ENCODE measurements at regions not wholly inside any gene's neighbourhood (a gene's known extent, or its start where the extent isn't known, plus 50 kb on each side); places are given as distances from the start of the nearest gene placed in this dataset.

DNA sequence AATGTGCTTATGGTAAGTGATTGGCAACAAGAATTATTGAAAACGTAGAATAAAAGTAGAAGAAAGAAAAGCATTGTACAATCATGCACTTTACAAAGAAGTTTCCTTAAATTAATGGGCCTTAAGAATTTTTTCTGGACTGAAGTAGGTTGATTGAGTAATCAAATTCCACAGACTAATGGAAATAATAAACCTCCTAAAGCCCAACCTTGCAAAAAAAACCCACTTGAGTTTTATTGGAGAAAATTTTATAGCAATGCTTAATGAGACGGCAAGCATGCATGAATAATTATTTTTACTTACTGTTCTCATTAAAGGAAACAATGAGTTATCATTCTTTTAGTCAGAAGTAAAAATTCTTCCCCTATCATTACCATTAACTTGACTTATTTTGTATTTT lies 676.1 kb upstream of the C9orf72 start:
- Histone ChIP-seq H2AFZ (ENCODE audit: low read length) (no peak overlapping the region), H2BK12ac (ENCODE audit: insufficient read length, low read depth, low read length) (no peak overlapping the region), H3K27me3 (ENCODE audit: insufficient read depth, low read length) (no peaks in the 10 kb centered on the region), H3K23ac (ENCODE audit: insufficient read length, low read depth, low read length) (no peak overlapping the region), H4K8ac (replicated peaks; ENCODE audit: insufficient read length, low read depth, low read length) (no peak overlapping the region), H4K20me1 (ENCODE audit: control insufficient read depth, insufficient read depth, insufficient read length) (no peaks in the 10 kb centered on the region), H3K4me2 (ENCODE audit: insufficient read depth, insufficient read length, low read length) (no peak overlapping the region), H2BK20ac (ENCODE audit: low read depth, low read length, poor library complexity, severe bottlenecking) (no peak overlapping the region), H3K79me2 (ENCODE audit: insufficient read depth, low read length) (no peaks in the 10 kb centered on the region), H3K4ac (ENCODE audit: low read depth, low read length) (no peak overlapping the region), H4K5ac (ENCODE audit: insufficient read length, low read depth, low read length) (no peak overlapping the region), H3K14ac (ENCODE audit: insufficient read depth, low read length) (no peak overlapping the region), H3K18ac (ENCODE audit: insufficient read length, low read depth, low read length) (no peak overlapping the region), H3K27ac (ENCODE audit: insufficient read length, low read depth, low read length) (no peak overlapping the region), H4K91ac (ENCODE audit: insufficient read length, low read depth, low read length) (no peak overlapping the region), H2AK5ac (ENCODE audit: insufficient read length, low read length) (no peak overlapping the region), H2BK5ac (ENCODE audit: insufficient read length, low read length) (no peak overlapping the region), H2BK15ac (ENCODE audit: low read depth, low read length) (no peak overlapping the region), H3K79me1 (ENCODE audit: insufficient read depth, low read depth, low read length, poor library complexity, severe bottlenecking) (no peaks in the 10 kb centered on the region), H3K56ac (ENCODE audit: insufficient read length, low read depth, low read length) (no peak overlapping the region), H2BK120ac (ENCODE audit: low read depth, low read length, poor library complexity, severe bottlenecking) (no peak overlapping the region), H3K9ac (ENCODE audit: extremely low read depth, insufficient read length, low read length) (no peak overlapping the region), H3K4me1 (ENCODE audit: insufficient read depth, low read length) (no peaks in the 10 kb centered on the region), H3K9me3 (ENCODE audit: control insufficient read depth, low read depth, low read length) (no peaks in the 10 kb centered on the region), H3K23me2 (ENCODE audit: insufficient read length, low read depth, low read length, poor library complexity, severe bottlenecking) (no peaks in the 10 kb centered on the region), H3T11ph (ENCODE audit: low read length) (no peak overlapping the region)
- DNase-seq: no peak
- TF ChIP-seq, protein P1, sequence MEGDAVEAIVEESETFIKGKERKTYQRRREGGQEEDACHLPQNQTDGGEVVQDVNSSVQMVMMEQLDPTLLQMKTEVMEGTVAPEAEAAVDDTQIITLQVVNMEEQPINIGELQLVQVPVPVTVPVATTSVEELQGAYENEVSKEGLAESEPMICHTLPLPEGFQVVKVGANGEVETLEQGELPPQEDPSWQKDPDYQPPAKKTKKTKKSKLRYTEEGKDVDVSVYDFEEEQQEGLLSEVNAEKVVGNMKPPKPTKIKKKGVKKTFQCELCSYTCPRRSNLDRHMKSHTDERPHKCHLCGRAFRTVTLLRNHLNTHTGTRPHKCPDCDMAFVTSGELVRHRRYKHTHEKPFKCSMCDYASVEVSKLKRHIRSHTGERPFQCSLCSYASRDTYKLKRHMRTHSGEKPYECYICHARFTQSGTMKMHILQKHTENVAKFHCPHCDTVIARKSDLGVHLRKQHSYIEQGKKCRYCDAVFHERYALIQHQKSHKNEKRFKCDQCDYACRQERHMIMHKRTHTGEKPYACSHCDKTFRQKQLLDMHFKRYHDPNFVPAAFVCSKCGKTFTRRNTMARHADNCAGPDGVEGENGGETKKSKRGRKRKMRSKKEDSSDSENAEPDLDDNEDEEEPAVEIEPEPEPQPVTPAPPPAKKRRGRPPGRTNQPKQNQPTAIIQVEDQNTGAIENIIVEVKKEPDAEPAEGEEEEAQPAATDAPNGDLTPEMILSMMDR (conservative IDR thresholded peaks at IDR 0.05): no peak
- peaks cover 0 to 4% of the 10 kb centered on the region in 2 experiments; a peak in 1 of 5 replicates for H3K9me3 Mint-ChIP-seq
- no peak overlapping the region for H3K27ac Mint-ChIP-seq
- no peaks in the 10 kb centered on the region for H3K27me3 Mint-ChIP-seq (ENCODE audit: low read depth)
- H3K4me3 Mint-ChIP-seq: no peak overlapping the region
- WGBS (ENCODE audit: extremely low coverage, insufficient read length, low lambda C conversion rate): no CpG with 5 or more reads among the region's 2 CpGs
- H3K4me1 Mint-ChIP-seq: peaks cover 0 to 5% of the 10 kb centered on the region in 2 experiments; a peak in 2 of 4 replicates
- peaks cover 0 to 4% (median 0%) of the 10 kb centered on the region in 3 experiments; a peak in 1 of 7 replicates for H3K36me3 Mint-ChIP-seq (ENCODE audit: insufficient read depth in 1 of 3, low read depth in 3 of 3)

Measured in H9 (cell line).